ENCODE measurements at regions not wholly inside any gene's neighbourhood (a gene's known extent, or its start where the extent isn't known, plus 50 kb on each side); places are given as distances from the start of the nearest gene placed in this dataset.

DNA sequence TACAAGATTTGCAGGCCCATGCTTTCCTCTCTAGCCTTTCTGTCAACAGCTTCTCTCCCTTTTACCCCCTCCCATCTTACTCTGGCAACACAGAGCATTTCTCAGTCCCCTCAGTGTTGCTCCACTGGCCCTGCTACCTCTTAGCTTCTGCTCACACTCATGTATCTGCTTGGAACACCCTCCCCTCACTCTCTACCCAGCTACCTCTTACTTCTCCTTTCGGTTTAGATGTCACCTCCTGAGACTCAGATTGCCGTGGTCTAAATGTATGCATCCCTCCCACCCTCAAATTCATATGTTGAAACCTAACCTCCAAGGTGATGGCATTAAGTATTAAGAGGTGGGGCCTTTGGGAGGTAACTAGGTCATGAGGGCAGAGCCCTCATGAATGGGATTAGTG is 80.1 kb downstream of the FOXD2 start:
- Mint-ChIP-seq H3K27me3 (ENCODE audit: insufficient read depth) (peaks cover 22% of the 10 kb centered on the region), H3K9me3 (peaks cover 6% of the 10 kb centered on the region; the same call in 1 of the 2 replicates), H3K36me3 (ENCODE audit: low read depth) (no peaks in the 10 kb centered on the region), H3K27ac (no peak overlapping the region), H3K4me3 (no peak overlapping the region), H3K4me1 (ENCODE audit: low read depth) (no peaks in the 10 kb centered on the region)
- no peak for DNase-seq
- TF ChIP-seq, protein P1, sequence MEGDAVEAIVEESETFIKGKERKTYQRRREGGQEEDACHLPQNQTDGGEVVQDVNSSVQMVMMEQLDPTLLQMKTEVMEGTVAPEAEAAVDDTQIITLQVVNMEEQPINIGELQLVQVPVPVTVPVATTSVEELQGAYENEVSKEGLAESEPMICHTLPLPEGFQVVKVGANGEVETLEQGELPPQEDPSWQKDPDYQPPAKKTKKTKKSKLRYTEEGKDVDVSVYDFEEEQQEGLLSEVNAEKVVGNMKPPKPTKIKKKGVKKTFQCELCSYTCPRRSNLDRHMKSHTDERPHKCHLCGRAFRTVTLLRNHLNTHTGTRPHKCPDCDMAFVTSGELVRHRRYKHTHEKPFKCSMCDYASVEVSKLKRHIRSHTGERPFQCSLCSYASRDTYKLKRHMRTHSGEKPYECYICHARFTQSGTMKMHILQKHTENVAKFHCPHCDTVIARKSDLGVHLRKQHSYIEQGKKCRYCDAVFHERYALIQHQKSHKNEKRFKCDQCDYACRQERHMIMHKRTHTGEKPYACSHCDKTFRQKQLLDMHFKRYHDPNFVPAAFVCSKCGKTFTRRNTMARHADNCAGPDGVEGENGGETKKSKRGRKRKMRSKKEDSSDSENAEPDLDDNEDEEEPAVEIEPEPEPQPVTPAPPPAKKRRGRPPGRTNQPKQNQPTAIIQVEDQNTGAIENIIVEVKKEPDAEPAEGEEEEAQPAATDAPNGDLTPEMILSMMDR (IDR thresholded peaks at IDR 0.05): no peak

DNA sequence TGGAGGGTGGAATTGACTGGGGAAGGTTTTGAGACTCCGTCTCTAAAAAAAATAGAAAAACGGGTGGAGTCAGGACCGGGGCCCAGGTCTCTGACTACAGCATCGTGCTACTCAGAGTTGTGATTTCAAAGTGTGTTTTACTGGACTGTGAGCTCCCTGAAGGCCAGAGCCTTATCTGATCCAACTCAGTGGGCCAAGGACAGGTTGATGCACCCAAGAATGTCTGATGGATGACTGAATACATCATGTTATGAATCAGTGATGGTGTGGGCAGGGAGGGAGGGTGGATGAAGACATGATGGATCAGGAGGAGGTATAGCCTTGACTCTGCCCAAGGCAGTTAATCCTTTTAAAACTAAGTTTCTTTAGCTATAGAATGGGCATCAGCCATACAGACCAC is 81.6 kb downstream of the FOXD2 start:
- Mint-ChIP-seq H3K27me3 (ENCODE audit: insufficient read depth) (peaks cover 26% of the 10 kb centered on the region), H3K4me3 (no peak overlapping the region), H3K27ac (no peak overlapping the region), H3K36me3 (ENCODE audit: low read depth) (no peaks in the 10 kb centered on the region), H3K4me1 (ENCODE audit: low read depth) (no peaks in the 10 kb centered on the region), H3K9me3 (peaks cover 2% of the 10 kb centered on the region; the same call in 1 of the 2 replicates)
- TF ChIP-seq, protein P1 (IDR thresholded peaks at IDR 0.05): no peak
- DNase-seq: no peak

DNA sequence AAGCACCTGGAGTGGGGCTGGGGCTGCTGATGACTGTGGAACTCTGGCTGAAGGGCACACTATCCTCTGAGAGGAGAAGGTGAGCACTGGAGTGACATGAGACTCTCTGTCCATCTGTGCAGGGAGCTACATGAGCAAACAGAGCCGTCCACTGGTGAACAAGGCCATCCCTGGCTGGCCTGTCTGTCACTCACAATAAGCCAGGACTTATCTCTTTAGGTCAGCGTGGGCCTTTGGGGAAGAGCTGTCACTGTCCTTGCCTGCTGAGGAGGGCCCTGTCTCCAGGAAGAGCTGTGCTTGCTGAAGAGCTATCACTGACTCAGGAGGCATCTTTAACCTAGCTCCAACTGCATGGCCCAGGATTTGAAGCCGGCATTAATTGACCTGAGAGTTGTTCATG is 82.1 kb downstream of the FOXD2 start:
- H3K36me3 Mint-ChIP-seq (ENCODE audit: low read depth): no peaks in the 10 kb centered on the region
- TF ChIP-seq, protein P1 (IDR thresholded peaks at IDR 0.05): no peak

DNA sequence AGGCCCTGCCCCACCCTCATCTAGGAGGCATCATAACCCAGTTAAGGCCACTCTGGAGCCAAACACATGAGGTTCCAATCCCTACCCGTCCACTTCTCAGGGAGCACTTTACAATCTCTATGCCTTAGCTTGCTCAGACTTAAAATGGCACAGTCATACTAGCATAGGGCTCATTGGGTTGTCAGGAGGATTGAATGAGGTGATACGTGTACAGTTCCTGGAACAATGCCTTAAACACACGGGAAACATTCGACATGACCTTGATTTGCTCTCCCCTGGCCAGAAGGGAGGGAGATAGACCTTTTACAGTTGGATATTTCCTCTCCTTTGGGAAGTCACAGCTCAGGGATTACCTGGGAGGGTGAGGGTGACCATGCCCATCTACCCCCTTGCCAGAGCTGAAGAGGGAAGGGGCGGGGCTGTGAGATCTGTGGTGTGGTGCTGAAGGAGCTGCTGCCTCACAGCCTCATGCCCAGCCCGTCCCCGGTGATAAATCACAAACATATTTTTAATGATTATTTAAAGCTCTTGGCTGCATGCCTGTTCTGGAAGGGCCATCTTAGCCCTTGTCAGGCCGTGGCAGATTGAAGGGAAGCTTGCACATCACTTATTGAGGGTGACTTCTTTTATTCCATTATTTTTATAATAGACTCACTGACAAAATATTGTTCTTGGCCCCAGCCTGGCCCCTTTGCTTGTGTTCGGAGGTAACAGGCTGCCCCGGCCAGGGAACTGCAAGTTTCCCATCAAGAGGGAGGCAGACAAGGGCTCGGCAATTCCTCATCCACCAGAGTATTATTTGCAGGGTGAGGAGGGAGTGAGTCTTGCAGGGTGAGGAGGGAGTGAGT is 83.4 kb downstream of the FOXD2 start:
- DNase-seq: no peak
- Mint-ChIP-seq H3K27ac (no peak overlapping the region), H3K27me3 (ENCODE audit: insufficient read depth) (peaks cover 28% of the 10 kb centered on the region), H3K4me3 (no peak overlapping the region), H3K4me1 (ENCODE audit: low read depth) (no peaks in the 10 kb centered on the region), H3K9me3 (no peaks in the 10 kb centered on the region), H3K36me3 (ENCODE audit: low read depth) (no peaks in the 10 kb centered on the region)
- TF ChIP-seq, protein P1 (IDR thresholded peaks at IDR 0.05): no peak

More for the DNA sequence above, 82.1 kb downstream of the FOXD2 start:
- peaks cover 24% of the 10 kb centered on the region for H3K27me3 Mint-ChIP-seq (ENCODE audit: insufficient read depth)
- H3K4me1 Mint-ChIP-seq (ENCODE audit: low read depth): no peaks in the 10 kb centered on the region
- no peak overlapping the region for H3K27ac Mint-ChIP-seq
- H3K9me3 Mint-ChIP-seq: no peaks in the 10 kb centered on the region
- no peak overlapping the region for H3K4me3 Mint-ChIP-seq
- DNase-seq: no peak

DNA sequence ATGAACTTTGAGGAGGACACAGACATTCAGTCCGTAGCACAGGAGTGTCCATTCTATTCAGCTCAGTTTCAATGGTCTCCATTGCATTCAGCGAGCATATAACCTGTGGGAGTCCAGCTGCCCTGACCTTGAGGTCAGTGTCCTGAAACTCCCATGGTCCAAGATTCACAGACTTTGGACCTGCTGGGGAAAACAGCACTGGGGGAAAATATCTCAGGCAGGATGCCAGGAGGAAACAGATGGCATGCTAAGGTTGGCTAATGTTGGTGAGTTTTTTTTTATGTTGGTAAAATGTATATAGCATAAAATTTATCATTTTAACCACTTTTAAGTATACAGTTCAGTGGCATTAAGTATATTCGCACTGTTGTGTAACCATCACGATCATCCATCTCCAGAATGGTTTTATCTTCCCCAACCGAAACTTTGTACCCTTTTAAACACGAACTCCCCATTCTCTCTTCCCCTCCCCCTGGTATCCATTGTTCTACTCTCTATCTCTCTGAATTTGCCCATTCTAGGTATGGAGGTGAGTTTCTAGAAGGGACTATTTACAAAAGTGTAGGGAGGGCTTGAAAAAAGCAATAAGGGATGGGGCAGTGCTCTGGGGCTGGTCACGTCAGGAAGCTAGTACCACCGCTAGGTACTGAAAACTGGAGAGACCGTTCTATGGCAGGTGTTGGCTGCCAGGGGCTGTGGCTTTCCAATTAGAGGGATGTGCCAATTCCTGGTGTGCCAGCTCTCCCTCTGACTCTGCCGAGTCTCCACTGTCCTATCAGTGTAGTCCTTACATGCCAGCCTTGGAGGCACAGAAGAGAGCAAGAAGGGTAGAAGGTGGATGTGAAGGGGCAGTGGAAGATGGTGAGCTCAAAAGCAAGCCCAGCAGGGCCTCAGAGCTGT is 85.3 kb downstream of the FOXD2 start:
- Mint-ChIP-seq H3K4me1 (ENCODE audit: low read depth) (no peaks in the 10 kb centered on the region), H3K27ac (no peak overlapping the region), H3K27me3 (ENCODE audit: insufficient read depth) (peaks cover 25% of the 10 kb centered on the region), H3K36me3 (ENCODE audit: low read depth) (no peaks in the 10 kb centered on the region), H3K4me3 (no peak overlapping the region), H3K9me3 (peaks cover 4% of the 10 kb centered on the region)
- no peak for DNase-seq
- TF ChIP-seq, protein P1 (IDR thresholded peaks at IDR 0.05): no peak
